NCI-H748 (cell line): ENCODE measurements at regions not wholly inside any gene's neighbourhood (a gene's known extent, or its start where the extent isn't known, plus 50 kb on each side); places are given as distances from the start of the nearest gene placed in this dataset.
"Not testable (repeated sequence)": the region's sequence is repeated elsewhere in the genome, so short reads cannot be mapped to it uniquely, and the experiment has no call there.

Source experiments
- DNase-seq: peaks from one replicate; lab custom pipeline; 2025; ENCODE audit not compliant: unreplicated experiment; lab: John Stamatoyannopoulos, UW

- no peak for DNase-seq
Measured at GRCh38 chr20:12112665-12113064, 195.0 kb downstream of the BTBD3 start.

- no peak for DNase-seq
Measured at GRCh38 chr20:12113075-12113467, 195.4 kb downstream of the BTBD3 start.

- no peak for DNase-seq
Measured at GRCh38 chr20:12113468-12114371, 196.0 kb downstream of the BTBD3 start.

GRCh38 chr20:12129114-12129513, 211.4 kb downstream of the BTBD3 start:
- DNase-seq: peak; percentile 83

- DNase-seq: peak; percentile 82
Measured at GRCh38 chr20:12129532-12129931, 211.8 kb downstream of the BTBD3 start.

GRCh38 chr20:12130781-12131180, 213.1 kb downstream of the BTBD3 start:
- DNase-seq: no peak

GRCh38 chr20:12133553-12133952, 215.9 kb downstream of the BTBD3 start:
- DNase-seq: no peak

GRCh38 chr20:12145951-12146350, 228.3 kb downstream of the BTBD3 start:
- DNase-seq: not testable (repeated sequence)

GRCh38 chr20:12152996-12153395, 235.3 kb downstream of the BTBD3 start:
- DNase-seq: no peak

GRCh38 chr20:12153628-12154027, 235.9 kb downstream of the BTBD3 start:
- peak; percentile 95 for DNase-seq

- no peak for DNase-seq
Measured at GRCh38 chr20:12156252-12156651, 238.6 kb downstream of the BTBD3 start.

- no peak for DNase-seq
Measured at GRCh38 chr20:12159261-12159660, 241.6 kb downstream of the BTBD3 start.

- peak; percentile 55 for DNase-seq
Measured at GRCh38 chr20:12161734-12162133, 244.0 kb downstream of the BTBD3 start.

- no peak for DNase-seq
Measured at GRCh38 chr20:12166053-12166717, 248.5 kb downstream of the BTBD3 start.

GRCh38 chr20:12170406-12170805, 252.7 kb downstream of the BTBD3 start:
- DNase-seq: no peak

GRCh38 chr20:12171923-12172524, 254.3 kb downstream of the BTBD3 start:
- peak; percentile 92 for DNase-seq

GRCh38 chr20:12173347-12174012, 255.8 kb downstream of the BTBD3 start:
- peak; percentile 98 for DNase-seq

GRCh38 chr20:12175538-12175937, 257.8 kb downstream of the BTBD3 start:
- no peak for DNase-seq

GRCh38 chr20:12177657-12178293, 260.1 kb downstream of the BTBD3 start:
- no peak for DNase-seq

GRCh38 chr20:12179692-12180091, 262.0 kb downstream of the BTBD3 start:
- DNase-seq: peak; percentile 87
